Spleen (tissue), 11 donors: ENCODE measurements at regions not wholly inside any gene's neighbourhood (a gene's known extent, or its start where the extent isn't known, plus 50 kb on each side); places are given as distances from the start of the nearest gene placed in this dataset.

Experiments used
- DNase-seq: peaks from one replicate; pipeline ENCODE4 v3.0.0-alpha.2; 2020
- H3K27ac ChIP-seq, 8 donors: fragments of 200-600 bp; sonication (generic) in 7 of 8; 1 replicate in 4 of 8; 2 replicates in 4 of 8; pipeline versions ENCODE4 v1.5.0 to v1.8.0; 2016 to 2021; ENCODE audit warnings: inconsistent platforms in 4 of 8, mild to moderate bottlenecking in 4 of 8, moderate library complexity in 1 of 8
- H3K27me3 ChIP-seq, 7 donors: fragments of 200-600 bp; sonication (generic) in 6 of 7; replicated peaks in 1 of 7; 1 replicate in 4 of 7; 2 replicates in 3 of 7; pipeline versions ENCODE4 v1.5.0 to v1.8.0; 2016 to 2021; ENCODE audit warnings: inconsistent platforms in 3 of 7, mild to moderate bottlenecking in 1 of 7
- H3K36me3 ChIP-seq, 6 donors: fragments of 200-600 bp; sonication (generic) in 5 of 6; 1 replicate in 4 of 6; 2 replicates in 2 of 6; pipeline versions ENCODE4 v1.5.0 to v1.8.0; 2016 to 2021; ENCODE audit warnings: inconsistent platforms in 2 of 6
- H3K4me1 ChIP-seq, 6 donors: fragments of 200-600 bp; sonication (generic) in 5 of 6; 1 replicate in 3 of 6; 2 replicates in 3 of 6; pipeline versions ENCODE4 v1.5.0 to v1.8.0; 2016 to 2021; ENCODE audit warnings: inconsistent platforms in 3 of 6
- H3K4me3 ChIP-seq, 8 donors: fragments of 200-600 bp; sonication (generic) in 7 of 8; 1 replicate in 4 of 8; 2 replicates in 4 of 8; pipeline versions ENCODE4 v1.5.0 to v1.8.0; 2016 to 2021; ENCODE audit warnings: inconsistent platforms in 4 of 8, mild to moderate bottlenecking in 4 of 8, moderate library complexity in 2 of 8
- H3K9me3 ChIP-seq, 8 donors: fragments of 200-600 bp; sonication (generic) in 7 of 8; 1 replicate in 4 of 8; 2 replicates in 4 of 8; pipeline versions ENCODE4 v1.5.0 to v1.8.0; 2016 to 2021; ENCODE audit warnings: inconsistent platforms in 4 of 8
- CTCF ChIP-seq, 11 experiments: fragments of 200-600 bp in 7 of 11; fragments of 450-650 bp in 4 of 11; sonication (generic) in 4 of 11; IDR thresholded peaks in 8 of 11; conservative IDR thresholded peaks in 3 of 11; 1 replicate in 7 of 11; 2 replicates in 4 of 11; pipeline versions ENCODE4 v1.4.0 to v1.8.0; 2016 to 2021; ENCODE audit warnings: antibody characterized with exemption in 11 of 11, inconsistent platforms in 4 of 11, mild to moderate bottlenecking in 1 of 11
- POLR2A ChIP-seq, 3 donors: fragments of 450-650 bp; IDR thresholded peaks; one replicate each; pipeline ENCODE4 v1.5.1; 2017; ENCODE audit warnings: antibody characterized with exemption in 3 of 3, mild to moderate bottlenecking in 1 of 3
- POLR2AphosphoS5 ChIP-seq, 3 donors: sonication (generic); formaldehyde crosslinking; IDR thresholded peaks; one replicate each; pipeline ENCODE4 v1.5.1; 2017; ENCODE audit warnings: antibody characterized with exemption in 3 of 3
- WGBS, 5 donors: extraction: QIAGEN DNeasy Blood & Tissue Kit in 3 of 5; methylation state at CpG; one replicate each; pipeline versions ENCODE4 v1.1.5 to v1.1.7; 2013 to 2018; 5-methylcytosine and 5-hydroxymethylcytosine counted together
- intact Hi-C: fragments of 100-400 bp; cut with DNase I; formaldehyde crosslinking; loops from one replicate; pipeline ENCODE4 v1.15.0; 2023; ENCODE audit warnings: low total_unique reads
- donor health status: healthy with polysubstance abuse.
- donor health status: DM: no; HTN: no; CAD: no; lungs with moderate emphysema.
- donor health status: DM: no; HTN: no; CAD: no.
- donor health status: Bipolar disorder and iron deficiency.
- donor health status: healthy.
- donor health status: DM: no; HTN: no; CAD: no.
- donor health status: DM: yes; HTN: yes; CAD: no.

- intact Hi-C loops, result no loop called here
- Histone ChIP-seq H3K27ac (no peak overlapping the region), H3K27me3 (no peaks in the 10 kb centered on the region), H3K4me1 (no peaks in the 10 kb centered on the region), H3K9me3 (peaks cover 0 to 8% (median 0%) of the 10 kb centered on the region in 8 donors), H3K4me3 (no peak overlapping the region), H3K36me3 (no peaks in the 10 kb centered on the region)
- 65 to 88% (median 72%) methylated on average over 2 of the region's 2 CpGs for WGBS, 5 donors
- TF ChIP-seq POLR2A (IDR thresholded peaks at IDR 0.05) (no peak), POLR2AphosphoS5 (IDR thresholded peaks at IDR 0.05) (no peak), CTCF (IDR thresholded peaks at IDR 0.05 in 8 of 11, conservative IDR thresholded peaks at IDR 0.05 in 3 of 11) (no peak)
- DNase-seq, result no peak
Measured at GRCh38 chr12:65524666-65525065, 246.2 kb downstream of the MSRB3 start.

DNA sequence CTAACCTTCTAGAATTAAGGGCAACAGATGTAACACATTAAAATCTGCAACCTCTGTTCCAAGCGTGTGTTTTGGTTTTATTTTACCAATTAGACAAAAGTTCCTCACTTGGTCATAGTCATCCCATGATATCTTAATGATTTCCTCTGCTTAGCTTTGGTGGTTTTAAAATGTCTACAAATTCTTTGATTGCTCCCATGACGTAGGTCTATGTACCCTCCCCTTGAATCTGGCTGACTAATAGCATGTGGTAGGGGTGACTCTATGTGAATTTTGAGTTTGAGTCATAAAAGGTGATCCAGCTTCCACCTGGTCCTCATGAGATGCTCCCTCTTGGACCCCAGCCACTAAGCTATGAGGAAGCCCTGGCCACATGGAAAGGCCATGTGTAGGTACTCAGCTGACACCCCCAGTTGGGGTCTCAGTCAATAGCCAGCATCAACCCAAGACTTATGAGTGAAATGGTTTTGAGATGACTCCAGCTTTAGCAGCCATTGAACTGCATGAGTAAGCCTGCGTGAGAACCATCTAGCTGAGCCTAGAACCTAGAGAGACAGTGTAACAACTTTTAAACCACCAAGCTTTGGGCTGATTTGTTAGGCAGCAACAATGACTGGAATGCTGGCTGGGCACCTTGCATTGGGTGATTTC lies 247.1 kb downstream of the MSRB3 start:
- Histone ChIP-seq H3K9me3 (peaks cover 0 to 8% (median 0%) of the 10 kb centered on the region in 8 donors), H3K27ac (no peak overlapping the region), H3K36me3 (no peaks in the 10 kb centered on the region), H3K4me3 (no peak overlapping the region), H3K4me1 (no peaks in the 10 kb centered on the region), H3K27me3 (no peaks in the 10 kb centered on the region)
- intact Hi-C loops, result no loop called here
- DNase-seq, result no peak
- 66 to 90% (median 83%) methylated on average over 2 to 3 of the region's 3 CpGs for WGBS, 5 donors
- no peak for TF ChIP-seq POLR2A (IDR thresholded peaks at IDR 0.05)
- no peak for TF ChIP-seq POLR2AphosphoS5 (IDR thresholded peaks at IDR 0.05)
- no peak for TF ChIP-seq CTCF (IDR thresholded peaks at IDR 0.05 in 8 of 11, conservative IDR thresholded peaks at IDR 0.05 in 3 of 11)

DNA sequence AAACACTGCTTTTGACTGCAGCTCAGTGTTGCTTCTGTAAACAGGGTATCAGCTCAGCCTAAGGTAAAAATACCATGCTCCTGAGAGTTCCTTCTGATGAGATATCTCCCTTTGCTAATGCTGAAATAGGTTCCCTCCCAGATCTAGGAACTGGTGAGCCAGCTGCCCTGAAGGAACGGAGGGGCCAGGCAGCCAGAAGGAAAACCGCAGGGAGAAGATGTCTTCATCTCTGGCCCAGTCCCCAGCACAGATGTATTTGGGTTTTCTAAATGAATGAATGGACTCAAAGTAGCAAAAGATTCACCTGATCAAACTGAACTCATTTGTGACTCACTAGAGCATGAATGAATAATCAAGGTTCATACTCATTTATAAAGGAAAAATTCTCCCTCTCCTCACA lies 247.8 kb downstream of the MSRB3 start:
- WGBS, 5 donors, result 74 to 94% (median 90%) methylated on average over 2 of the region's 2 CpGs
- Histone ChIP-seq H3K36me3 (no peaks in the 10 kb centered on the region), H3K27ac (no peak overlapping the region), H3K27me3 (no peaks in the 10 kb centered on the region), H3K4me3 (no peak overlapping the region), H3K9me3 (peaks cover 0 to 8% (median 0%) of the 10 kb centered on the region in 8 donors), H3K4me1 (no peaks in the 10 kb centered on the region)
- intact Hi-C loops, result no loop called here
- TF ChIP-seq POLR2AphosphoS5 (IDR thresholded peaks at IDR 0.05) (no peak), CTCF (IDR thresholded peaks at IDR 0.05 in 8 of 11, conservative IDR thresholded peaks at IDR 0.05 in 3 of 11) (no peak)
- DNase-seq, result no peak

DNA sequence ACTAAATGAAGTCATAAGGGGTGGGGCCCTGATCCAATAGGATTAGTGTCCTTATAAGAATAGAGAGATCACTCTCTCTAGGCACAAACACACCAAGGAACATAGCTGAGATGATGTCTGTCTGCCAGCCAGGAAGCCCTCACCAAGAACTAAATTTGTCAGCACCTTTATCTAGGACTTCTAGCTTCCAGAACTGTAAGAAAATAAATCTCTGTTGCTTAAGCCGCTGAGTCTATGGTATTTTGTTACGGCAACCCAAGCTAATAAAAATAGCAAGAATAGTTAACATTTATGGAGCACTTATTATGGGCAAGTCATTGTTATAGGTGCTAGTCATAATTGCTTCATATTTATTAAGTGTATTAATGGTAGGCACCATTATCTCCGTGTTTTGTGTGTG lies 249.6 kb downstream of the MSRB3 start:
- intact Hi-C loops, result no loop called here
- no peaks in the 10 kb centered on the region for H3K4me1 ChIP-seq
- no peaks in the 10 kb centered on the region for H3K27me3 ChIP-seq
- H3K36me3 ChIP-seq, result no peaks in the 10 kb centered on the region
- WGBS, 5 donors, result 86 to 97% (median 91%) methylated on average over 3 of the region's 3 CpGs
- TF ChIP-seq POLR2AphosphoS5 (IDR thresholded peaks at IDR 0.05) (no peak), CTCF (IDR thresholded peaks at IDR 0.05 in 8 of 11, conservative IDR thresholded peaks at IDR 0.05 in 3 of 11) (no peak)
- DNase-seq, result no peak
- H3K4me3 ChIP-seq, result no peak overlapping the region
- H3K27ac ChIP-seq, result no peak overlapping the region
- peaks cover 0 to 8% (median 0%) of the 10 kb centered on the region in 8 donors for H3K9me3 ChIP-seq
